WTC11 (cell line): ENCODE measurements at regions not wholly inside any gene's neighbourhood (a gene's known extent, or its start where the extent isn't known, plus 50 kb on each side); places are given as distances from the start of the nearest gene placed in this dataset.

Source experiments
- ATF2 ChIP-seq: sonication (generic); formaldehyde crosslinking; IDR thresholded peaks from 2 replicates; pipeline ENCODE4 v1.8.1; 2022; ENCODE audit warnings: low read depth, missing genetic modification reagents, borderline replicate concordance
- CTCF ChIP-seq: fragments of 200-600 bp; IDR thresholded peaks from 2 replicates; pipeline ENCODE4 v1.8.0; 2022; ENCODE audit warnings: antibody characterized with exemption
- E2F1 ChIP-seq: sonication (generic); formaldehyde crosslinking; IDR thresholded peaks from 2 replicates; pipeline ENCODE4 v1.8.0; 2022; ENCODE audit warnings: mild to moderate bottlenecking, missing genetic modification reagents
- ELF4 ChIP-seq: sonication (generic); formaldehyde crosslinking; IDR thresholded peaks from 2 replicates; pipeline ENCODE4 v1.8.1; 2022; ENCODE audit warnings: low read depth, mild to moderate bottlenecking, moderate library complexity, missing genetic modification reagents
- EMX1 ChIP-seq: fragments of 250-450 bp; sonication (Bioruptor Pico); IDR thresholded peaks from 2 replicates; pipeline ENCODE4 v1.8.0; 2021; ENCODE audit warnings: mild to moderate bottlenecking
- FOXJ3 ChIP-seq: sonication (generic); formaldehyde crosslinking; IDR thresholded peaks from 2 replicates; pipeline ENCODE4 v1.9.0; 2021; ENCODE audit warnings: missing genetic modification reagents, mild to moderate bottlenecking, borderline replicate concordance
- MAX ChIP-seq: sonication (generic); formaldehyde crosslinking; IDR thresholded peaks from 2 replicates; pipeline ENCODE4 v1.8.0; 2022; ENCODE audit warnings: mild to moderate bottlenecking, missing genetic modification reagents
- NFE2L1 ChIP-seq: sonication (generic); formaldehyde crosslinking; IDR thresholded peaks from 2 replicates; pipeline ENCODE4 v1.8.1; 2023; ENCODE audit warnings: missing genetic modification reagents
- NR2C2 ChIP-seq: sonication (generic); formaldehyde crosslinking; IDR thresholded peaks from 2 replicates; pipeline ENCODE4 v1.8.0; 2022; ENCODE audit warnings: mild to moderate bottlenecking, missing genetic modification reagents
- PREB ChIP-seq: sonication (generic); formaldehyde crosslinking; IDR thresholded peaks from 2 replicates; pipeline ENCODE4 v1.8.1; 2022; ENCODE audit warnings: mild to moderate bottlenecking, missing genetic modification reagents, moderate library complexity, borderline replicate concordance
- SP1 ChIP-seq: sonication (generic); formaldehyde crosslinking; conservative IDR thresholded peaks from 2 replicates; pipeline ENCODE4 v1.8.1; 2022; ENCODE audit warnings: missing genetic modification reagents
- TCF7 ChIP-seq: sonication (generic); formaldehyde crosslinking; IDR thresholded peaks from 2 replicates; pipeline ENCODE4 v1.8.0; 2022; ENCODE audit warnings: mild to moderate bottlenecking, low read depth, missing genetic modification reagents, moderate library complexity
- USF2 ChIP-seq: sonication (generic); formaldehyde crosslinking; IDR thresholded peaks from 2 replicates; pipeline ENCODE4 v1.8.1; 2023; ENCODE audit warnings: mild to moderate bottlenecking, missing genetic modification reagents, moderate library complexity
- ZNF263 ChIP-seq: sonication (generic); formaldehyde crosslinking; IDR thresholded peaks from 2 replicates; pipeline ENCODE4 v1.8.1; 2022; ENCODE audit warnings: low read depth, mild to moderate bottlenecking, moderate library complexity, missing genetic modification reagents

- TF ChIP-seq FOXJ3 (no peak), EMX1 (CRISPR knock-in tag) (no peak), CTCF (no peak), PREB (no peak), MAX (CRISPR knock-in tag) (no peak), TCF7 (CRISPR knock-in tag) (no peak), ELF4 (CRISPR knock-in tag) (no peak), SP1 (CRISPR knock-in tag) (no peak), USF2 (CRISPR knock-in tag) (no peak), NFE2L1 (CRISPR knock-in tag) (no peak), ZNF263 (no peak), E2F1 (no peak), NR2C2 (CRISPR knock-in tag) (no peak), ATF2 (CRISPR knock-in tag) (no peak)
Observed at GRCh38 chr9:82791692-82792091, 271.2 kb downstream of the RASEF start.
